22Rv1 (cell line): ENCODE measurements at regions not wholly inside any gene's neighbourhood (a gene's known extent, or its start where the extent isn't known, plus 50 kb on each side); places are given as distances from the start of the nearest gene placed in this dataset.

ENCODE experiments used
- ZFX ChIP-seq: fragments of 450-650 bp; IDR thresholded peaks from 2 replicates; pipeline ENCODE4 v1.6.1; 2017; ENCODE audit warnings: antibody characterized with exemption, borderline replicate concordance
- TF ChIP-seq, protein P1 (sequence below): fragments of 450-650 bp; IDR thresholded peaks from 2 replicates; pipeline ENCODE4 v1.5.1; 2017; ENCODE audit warnings: mild to moderate bottlenecking

DNA sequence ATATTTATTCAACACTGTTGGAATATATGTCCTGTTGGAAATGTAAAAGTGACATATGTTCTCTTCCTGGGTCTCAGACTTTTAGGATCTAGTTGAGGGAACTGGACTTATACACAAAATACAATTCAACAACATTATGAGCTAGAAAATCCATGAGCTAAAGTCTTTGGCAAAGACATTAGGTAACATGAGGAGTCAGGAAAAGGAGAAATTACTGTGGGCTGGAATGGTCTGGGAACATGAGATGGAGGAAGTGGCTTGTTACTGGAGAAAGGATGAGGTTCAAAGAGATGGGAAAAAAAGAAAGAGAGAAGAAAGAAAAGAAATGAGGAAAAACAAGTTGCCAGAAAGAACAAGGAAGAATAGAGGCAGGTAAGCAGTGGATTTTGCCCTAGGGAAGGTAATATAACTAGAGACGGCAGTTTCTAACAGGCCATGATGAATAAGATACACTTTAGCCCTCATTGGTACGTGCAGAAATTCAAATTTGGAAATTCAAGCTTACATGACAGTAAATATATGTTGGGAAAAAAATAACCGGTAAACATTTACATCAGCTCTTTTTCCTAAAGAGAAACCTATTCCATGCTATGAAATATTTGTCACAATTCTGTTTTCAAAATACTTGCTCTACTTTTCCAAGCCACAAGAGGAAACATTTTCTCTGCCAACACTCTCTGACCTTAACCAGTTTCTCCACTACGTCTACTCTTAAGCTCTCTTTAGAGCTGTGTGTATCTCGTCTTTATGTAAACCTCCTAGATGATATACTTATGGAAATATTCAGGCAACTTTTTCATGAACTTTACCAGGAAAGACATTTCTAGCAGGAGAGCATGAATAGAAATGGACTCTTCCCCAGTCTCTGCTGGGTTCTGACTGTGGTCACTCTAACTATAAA, 268.8 kb upstream of the BTG1 start:
- TF ChIP-seq, protein P1, sequence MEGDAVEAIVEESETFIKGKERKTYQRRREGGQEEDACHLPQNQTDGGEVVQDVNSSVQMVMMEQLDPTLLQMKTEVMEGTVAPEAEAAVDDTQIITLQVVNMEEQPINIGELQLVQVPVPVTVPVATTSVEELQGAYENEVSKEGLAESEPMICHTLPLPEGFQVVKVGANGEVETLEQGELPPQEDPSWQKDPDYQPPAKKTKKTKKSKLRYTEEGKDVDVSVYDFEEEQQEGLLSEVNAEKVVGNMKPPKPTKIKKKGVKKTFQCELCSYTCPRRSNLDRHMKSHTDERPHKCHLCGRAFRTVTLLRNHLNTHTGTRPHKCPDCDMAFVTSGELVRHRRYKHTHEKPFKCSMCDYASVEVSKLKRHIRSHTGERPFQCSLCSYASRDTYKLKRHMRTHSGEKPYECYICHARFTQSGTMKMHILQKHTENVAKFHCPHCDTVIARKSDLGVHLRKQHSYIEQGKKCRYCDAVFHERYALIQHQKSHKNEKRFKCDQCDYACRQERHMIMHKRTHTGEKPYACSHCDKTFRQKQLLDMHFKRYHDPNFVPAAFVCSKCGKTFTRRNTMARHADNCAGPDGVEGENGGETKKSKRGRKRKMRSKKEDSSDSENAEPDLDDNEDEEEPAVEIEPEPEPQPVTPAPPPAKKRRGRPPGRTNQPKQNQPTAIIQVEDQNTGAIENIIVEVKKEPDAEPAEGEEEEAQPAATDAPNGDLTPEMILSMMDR, result no peak
- no peak for TF ChIP-seq ZFX
